HCT116 (cell line): ENCODE measurements at regions not wholly inside any gene's neighbourhood (a gene's known extent, or its start where the extent isn't known, plus 50 kb on each side); places are given as distances from the start of the nearest gene placed in this dataset.

Experiments
- ATAC-seq: fragments of 200-7000 bp; cut with Tn5 transposase; 2 replicates; pipeline ENCODE4 v1.9.1; 2020; ENCODE audit warnings: mild to moderate bottlenecking, moderate library complexity
- BruUV-seq: library from RNA; stranded (reverse); fragments of 400-500 nt; replicated peaks from 2 replicates; lab custom pipeline; 2021; lab: Mats Ljungman, UMichigan
- CTCF ChIA-PET: fragments of 300-600 bp; sonication (Branson Sonifier 250); formaldehyde crosslinking; loops from one replicate; lab custom pipeline; 2021; ENCODE audit warnings: antibody characterized with exemption; lab: Charles Lee
- POLR2A ChIA-PET: fragments of 300-600, 350-600 bp; sonication (Branson Sonifier 250); formaldehyde crosslinking; loops from one replicate; lab custom pipeline; 2021; ENCODE audit warnings: antibody characterized with exemption; lab: Charles Lee
- RAD21 ChIA-PET, 2 experiments: fragments of 300-600 bp; sonication (Branson Sonifier 250); formaldehyde crosslinking; loops; one replicate each; lab custom pipeline; 2023; ENCODE audit warnings: low total read pairs in 2 of 2; ENCODE audit not compliant: uncharacterized antibody in 2 of 2, unreplicated experiment in 2 of 2, low non-redundant PET in 1 of 2; lab: Charles Lee
- DNase-seq: peaks from one replicate; pipeline ENCODE4 v3.0.0-alpha.2; 2010; ENCODE audit warnings: low read depth, low spot score
- H2AFZ ChIP-seq: fragments of 200-600 bp; shearing (Covaris generic), sonication (generic); 2 replicates; pipeline ENCODE4 v1.6.1; 2017; ENCODE audit warnings: low read depth, mixed run types, mixed read lengths, antibody characterized with exemption, low read length; ENCODE audit not compliant: poor library complexity, severe bottlenecking
- H3K27ac ChIP-seq: 2 replicates; pipeline ENCODE4 v1.5.1; 2012; ENCODE audit warnings: low read depth, low read length
- H3K27me3 ChIP-seq: fragments of 200-600 bp; sonication (generic); 2 replicates; pipeline ENCODE4 v1.6.1; 2016; ENCODE audit warnings: mixed run types, low read length, mixed read lengths; ENCODE audit not compliant: insufficient read depth
- H3K36me3 ChIP-seq, 2 experiments: fragments of 200-500 bp in 1 of 2; fragments of 200-600 bp in 1 of 2; sonication (Bioruptor generic) in 1 of 2; sonication (generic) in 1 of 2; 2 replicates each; pipeline versions ENCODE4 v1.5.1 to v1.6.1; 2014 to 2016; ENCODE audit warnings: low read length in 2 of 2, inconsistent platforms in 1 of 2, mixed read lengths in 1 of 2, mixed run types in 1 of 2; ENCODE audit not compliant: insufficient read depth in 2 of 2, control insufficient read depth in 1 of 2
- H3K4me1 ChIP-seq, 2 experiments: fragments of 200-600 bp in 1 of 2; sonication (generic) in 1 of 2; 2 replicates each; pipeline versions ENCODE4 v1.5.1 to v1.6.1; 2012 to 2017; ENCODE audit warnings: low read length in 2 of 2, inconsistent platforms in 1 of 2, mild to moderate bottlenecking in 1 of 2, mixed read lengths in 1 of 2, mixed run types in 1 of 2, moderate library complexity in 1 of 2; ENCODE audit not compliant: insufficient read depth in 2 of 2, control insufficient read depth in 1 of 2
- H3K4me2 ChIP-seq: fragments of 200-600 bp; sonication (generic); 2 replicates; pipeline ENCODE4 v1.6.1; 2017; ENCODE audit warnings: mixed run types, low read length, mixed read lengths
- H3K4me3 ChIP-seq, 2 experiments: fragments of 200-600 bp in 1 of 2; sonication (generic) in 1 of 2; replicated peaks in 1 of 2; 2 replicates each; pipeline ENCODE4 v1.5.1; 2011 to 2016; ENCODE audit warnings: low read length in 2 of 2, control low read depth in 1 of 2, low read depth in 1 of 2, mild to moderate bottlenecking in 1 of 2, mixed read lengths in 1 of 2, mixed run types in 1 of 2
- H3K79me2 ChIP-seq: fragments of 200-600 bp; sonication (generic); 2 replicates; pipeline ENCODE4 v1.6.1; 2017; ENCODE audit warnings: mild to moderate bottlenecking, mixed run types, low read length, moderate library complexity, mixed read lengths; ENCODE audit not compliant: insufficient read depth
- H3K9ac ChIP-seq: fragments of 200-600 bp; sonication (generic); 2 replicates; pipeline ENCODE4 v1.6.1; 2016; ENCODE audit warnings: low read length, mixed read lengths
- H3K9me2 ChIP-seq: fragments of 200-600 bp; sonication (generic), shearing (Covaris generic); 2 replicates; pipeline ENCODE4 v1.6.1; 2017; ENCODE audit warnings: mixed run types, mild to moderate bottlenecking, moderate library complexity; ENCODE audit not compliant: insufficient read depth
- H3K9me3 ChIP-seq, 2 experiments: fragments of 200-500 bp in 1 of 2; fragments of 200-600 bp in 1 of 2; sonication (Bioruptor generic) in 1 of 2; sonication (generic) in 1 of 2; 2 replicates each; pipeline ENCODE4 v1.6.1; 2014 to 2017; ENCODE audit warnings: low read length in 2 of 2, mixed read lengths in 2 of 2, inconsistent platforms in 1 of 2, low read depth in 1 of 2, mild to moderate bottlenecking in 1 of 2, mixed run types in 1 of 2, moderate library complexity in 1 of 2; ENCODE audit not compliant: control insufficient read depth in 1 of 2, insufficient read depth in 1 of 2
- H4K20me1 ChIP-seq: fragments of 200-600 bp; sonication (generic), shearing (Covaris generic); 2 replicates; pipeline ENCODE4 v1.6.1; 2017; ENCODE audit warnings: mixed run types, mild to moderate bottlenecking, moderate library complexity; ENCODE audit not compliant: insufficient read depth
- ATF3 ChIP-seq: IDR thresholded peaks from 2 replicates; pipeline ENCODE4 v1.6.1; 2012
- CBX3 ChIP-seq: IDR thresholded peaks from 2 replicates; pipeline ENCODE4 v1.6.1; 2012; ENCODE audit warnings: low read depth
- CEBPB ChIP-seq: IDR thresholded peaks from 2 replicates; pipeline ENCODE4 v1.6.1; 2012; ENCODE audit warnings: low read depth
- EGR1 ChIP-seq: IDR thresholded peaks from 2 replicates; pipeline ENCODE4 v1.6.1; 2012; ENCODE audit warnings: low read depth
- EZH2 ChIP-seq: fragments of 200-600 bp; sonication (generic); IDR thresholded peaks from 2 replicates; pipeline ENCODE4 v1.6.1; 2017; ENCODE audit warnings: antibody characterized with exemption, mixed run types
- FOSL1 ChIP-seq: IDR thresholded peaks from 2 replicates; pipeline ENCODE4 v1.6.1; 2012; ENCODE audit warnings: low read depth
- JUND ChIP-seq: IDR thresholded peaks from 2 replicates; pipeline ENCODE4 v1.6.1; 2012
- MAX ChIP-seq: IDR thresholded peaks from 2 replicates; pipeline ENCODE4 v1.6.1; 2012
- POLR2A ChIP-seq: IDR thresholded peaks from 2 replicates; pipeline ENCODE4 v1.7.0; 2011; ENCODE audit warnings: borderline replicate concordance; ENCODE audit not compliant: insufficient read depth, insufficient read length; ENCODE audit errors: extremely low read depth
- POLR2AphosphoS5 ChIP-seq: IDR thresholded peaks from 2 replicates; pipeline ENCODE4 v1.6.1; 2011; ENCODE audit warnings: mild to moderate bottlenecking, low read depth, low read length, moderate library complexity
- RAD21 ChIP-seq: IDR thresholded peaks from 2 replicates; pipeline ENCODE4 v1.6.1; 2012; ENCODE audit warnings: low read depth, mild to moderate bottlenecking
- REST ChIP-seq: IDR thresholded peaks from 2 replicates; pipeline ENCODE4 v1.6.1; 2012; ENCODE audit warnings: low read depth
- SIN3A ChIP-seq: IDR thresholded peaks from 2 replicates; pipeline ENCODE4 v1.6.1; 2012; ENCODE audit warnings: low read depth
- SP1 ChIP-seq: IDR thresholded peaks from 2 replicates; pipeline ENCODE4 v1.6.1; 2012; ENCODE audit warnings: low read depth
- SRF ChIP-seq: IDR thresholded peaks from 2 replicates; pipeline ENCODE4 v1.6.1; 2012; ENCODE audit warnings: low read depth
- TCF7L2 ChIP-seq: IDR thresholded peaks from 2 replicates; pipeline ENCODE4 v1.7.0; 2011; ENCODE audit warnings: borderline replicate concordance, inconsistent platforms; ENCODE audit not compliant: insufficient read depth, insufficient read length; ENCODE audit errors: extremely low read depth
- YY1 ChIP-seq: IDR thresholded peaks from 2 replicates; pipeline ENCODE4 v1.6.1; 2011; ENCODE audit warnings: low read length, low read depth, moderate library complexity, mild to moderate bottlenecking; ENCODE audit not compliant: insufficient replicate concordance; ENCODE audit errors: extremely low read depth
- ZBTB33 ChIP-seq: IDR thresholded peaks from 2 replicates; pipeline ENCODE4 v1.6.1; 2011; ENCODE audit warnings: mild to moderate bottlenecking, low read length, moderate library complexity; ENCODE audit not compliant: insufficient replicate concordance; ENCODE audit errors: extremely low read depth
- ZFX ChIP-seq: fragments of 450-650 bp; IDR thresholded peaks from 2 replicates; pipeline ENCODE4 v1.6.1; 2017
- ZNF274 ChIP-seq: fragments of 200-500 bp; sonication (Bioruptor generic); IDR thresholded peaks from 2 replicates; pipeline ENCODE4 v1.6.1; 2014; ENCODE audit warnings: mild to moderate bottlenecking, low read depth, low read length, inconsistent platforms
- intact Hi-C: fragments of 100-400 bp; cut with micrococcal nuclease; formaldehyde crosslinking; loops from 2 replicates; pipeline ENCODE4 v1.10.0; 2022

GRCh38 chr1:116308276-116308675 lies 64.8 kb upstream of the ATP1A1 start:
- CTCF ChIA-PET = no interaction called here
- no TSS peak for BruUV-seq
- no peak for DNase-seq

More at GRCh38 chr1:116308276-116308675, 64.8 kb upstream of the ATP1A1 start:
- Histone ChIP-seq H3K9ac (no peak overlapping the region), H3K9me2 (no peaks in the 10 kb centered on the region), H4K20me1 (no peaks in the 10 kb centered on the region)
- TF ChIP-seq JUND = no peak
- TF ChIP-seq YY1 = no peak
- no peak for TF ChIP-seq MAX
- TF ChIP-seq POLR2A = no peak
- TF ChIP-seq SRF = no peak
- TF ChIP-seq CBX3 = no peak
- no peak for TF ChIP-seq TCF7L2
- no peak for TF ChIP-seq EGR1
- TF ChIP-seq POLR2AphosphoS5 = no peak
- TF ChIP-seq CEBPB = no peak
- no peak for TF ChIP-seq ZBTB33
- TF ChIP-seq SP1 = no peak
- TF ChIP-seq REST = no peak
- TF ChIP-seq ZNF274 = no peak
- no peak for TF ChIP-seq FOSL1
- TF ChIP-seq ZFX = no peak
- TF ChIP-seq ATF3 = no peak
- no peak for TF ChIP-seq RAD21
- no peak for TF ChIP-seq EZH2
- TF ChIP-seq SIN3A = no peak
- TF ChIP-seq, all 23 proteins: peak for 0
- H2AFZ ChIP-seq = no peak overlapping the region
- no peaks in the 10 kb centered on the region for H3K27me3 ChIP-seq
- H3K79me2 ChIP-seq = no peaks in the 10 kb centered on the region
- intact Hi-C loops = no loop called here
- H3K4me2 ChIP-seq = no peak overlapping the region
- H3K27ac ChIP-seq = no peak overlapping the region
- ChIA-PET POLR2A (no interaction called here), RAD21 (no interaction called here)
- H3K36me3 ChIP-seq = no peaks in the 10 kb centered on the region
- H3K9me3 ChIP-seq = no peaks in the 10 kb centered on the region
- no peak overlapping the region for H3K4me3 ChIP-seq
- H3K4me1 ChIP-seq = peaks cover 13 to 16% of the 10 kb centered on the region in 2 experiments
- ATAC-seq = no peak
